ENCODE measurements at regions not wholly inside any gene's neighbourhood (a gene's known extent, or its start where the extent isn't known, plus 50 kb on each side); places are given as distances from the start of the nearest gene placed in this dataset.

- DNase-seq: no peak
Measured at GRCh38 chr4:149026696-149027095, 584.5 kb upstream of the NR3C2 start.

- no peak for DNase-seq
Measured at GRCh38 chr4:149017002-149017734, 575.0 kb upstream of the NR3C2 start.

DNA sequence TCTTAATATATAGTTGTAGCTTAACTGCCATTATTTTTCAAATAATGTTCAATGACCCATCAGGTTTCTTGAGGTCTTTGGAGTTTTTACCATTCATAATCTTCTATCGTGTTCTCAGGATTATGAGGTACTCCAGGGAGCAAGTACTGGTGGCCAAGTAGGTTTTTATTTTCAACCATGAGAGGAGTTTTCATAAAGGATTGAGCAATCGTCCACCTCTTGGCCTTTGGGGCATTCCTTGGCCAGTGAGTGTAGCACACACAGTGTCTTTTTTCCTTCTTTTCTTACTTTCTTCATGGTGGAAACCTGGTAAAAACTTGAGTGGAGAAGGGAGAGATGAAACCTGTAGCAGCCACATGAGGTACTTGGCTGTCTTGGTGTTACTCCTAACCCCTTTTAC is 567.0 kb upstream of the NR3C2 start:
- DNase-seq: no peak

DNA sequence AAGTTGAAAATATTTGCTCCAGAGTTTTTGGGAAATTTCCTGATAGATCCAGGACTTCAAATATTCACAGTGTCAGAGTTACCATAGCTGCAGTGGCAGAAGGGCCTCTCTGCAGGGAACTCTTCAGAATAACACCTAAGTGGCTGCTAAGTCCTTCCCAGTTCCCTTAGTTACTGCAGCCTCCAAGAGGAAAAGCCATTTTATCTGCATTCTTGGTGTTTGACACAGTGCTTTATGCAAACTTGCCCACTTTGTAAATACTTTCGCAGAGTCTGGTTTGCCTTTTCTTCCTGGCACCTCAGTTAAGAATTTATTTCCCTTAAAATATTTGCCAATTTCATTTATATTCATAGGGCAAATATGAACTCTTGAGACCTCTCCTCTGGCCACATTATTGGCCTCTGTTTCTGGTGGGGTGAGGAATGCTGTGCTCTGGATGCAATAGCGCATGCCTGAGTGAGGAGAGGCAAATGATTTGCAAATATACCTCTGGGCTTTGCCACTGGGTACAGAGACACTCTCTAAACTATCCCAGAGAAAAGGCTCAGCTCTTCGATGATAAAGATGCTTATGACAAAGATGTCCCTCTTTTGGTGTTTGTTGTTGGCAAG is 566.3 kb upstream of the NR3C2 start:
- no peak for DNase-seq

DNA sequence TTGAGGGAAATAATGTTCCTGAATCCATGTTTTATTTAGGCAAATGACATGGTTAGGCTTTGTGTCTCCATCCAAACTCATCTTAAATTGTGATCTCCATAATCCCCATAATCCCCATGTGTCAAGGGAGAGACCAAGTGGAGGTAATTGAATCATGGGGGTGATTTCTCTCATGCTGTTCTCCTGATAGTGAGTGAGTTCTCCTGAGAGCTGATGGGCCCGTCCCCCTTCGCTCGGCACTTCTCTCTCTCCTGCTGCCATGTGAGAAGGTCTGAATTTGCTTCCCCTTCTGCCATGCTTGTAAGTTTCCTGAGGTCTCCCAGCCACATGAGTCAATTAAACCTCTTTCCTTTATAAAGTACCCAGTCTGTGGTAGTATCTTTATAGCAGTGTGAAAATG is 563.0 kb upstream of the NR3C2 start:
- DNase-seq: no peak

- no peak for DNase-seq
Measured at GRCh38 chr4:148999924-149000323, 557.7 kb upstream of the NR3C2 start.

DNA sequence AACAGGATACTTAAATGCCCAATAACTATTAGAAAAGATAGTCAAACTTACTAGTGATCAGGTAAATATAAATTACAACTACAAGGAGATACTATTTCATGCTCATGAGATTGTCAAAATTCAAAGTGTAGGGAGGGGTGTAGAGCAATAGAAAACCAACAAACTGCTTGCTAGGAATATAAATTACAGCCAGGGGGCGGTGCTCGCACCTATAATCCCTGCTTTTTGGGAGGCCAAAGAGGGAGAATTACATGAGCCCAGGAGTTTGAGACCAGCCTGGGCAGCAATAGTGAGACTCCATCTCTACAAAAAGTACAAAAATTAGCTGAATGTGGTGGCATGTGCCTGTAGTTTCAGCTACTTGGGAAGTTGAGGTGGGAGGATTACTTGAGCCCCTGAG is 556.5 kb upstream of the NR3C2 start:
- DNase-seq: no peak

- DNase-seq: no peak
Measured at GRCh38 chr4:148986951-148987350, 544.7 kb upstream of the NR3C2 start.

- DNase-seq: no peak
Measured at GRCh38 chr4:148984951-148985350, 542.7 kb upstream of the NR3C2 start.

DNA sequence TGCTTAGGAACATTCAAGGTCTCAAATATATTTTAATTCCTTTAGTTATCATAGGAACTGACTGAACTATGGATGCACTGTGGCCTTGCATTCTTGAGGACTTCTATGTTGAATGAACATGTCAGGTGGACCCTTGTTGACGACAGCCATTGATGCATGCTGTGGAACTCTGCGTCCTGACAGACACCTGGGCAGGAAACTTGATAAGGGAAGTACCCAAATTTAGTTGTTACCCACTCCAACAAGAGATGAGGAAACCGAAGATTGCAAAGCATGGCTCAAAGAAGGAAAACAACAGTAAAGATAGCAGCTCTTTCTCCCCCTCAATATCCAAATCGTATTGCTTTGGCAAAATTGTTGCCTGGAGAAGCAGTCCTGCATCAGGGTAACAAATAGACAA is 540.0 kb upstream of the NR3C2 start:
- no peak for DNase-seq

DNA sequence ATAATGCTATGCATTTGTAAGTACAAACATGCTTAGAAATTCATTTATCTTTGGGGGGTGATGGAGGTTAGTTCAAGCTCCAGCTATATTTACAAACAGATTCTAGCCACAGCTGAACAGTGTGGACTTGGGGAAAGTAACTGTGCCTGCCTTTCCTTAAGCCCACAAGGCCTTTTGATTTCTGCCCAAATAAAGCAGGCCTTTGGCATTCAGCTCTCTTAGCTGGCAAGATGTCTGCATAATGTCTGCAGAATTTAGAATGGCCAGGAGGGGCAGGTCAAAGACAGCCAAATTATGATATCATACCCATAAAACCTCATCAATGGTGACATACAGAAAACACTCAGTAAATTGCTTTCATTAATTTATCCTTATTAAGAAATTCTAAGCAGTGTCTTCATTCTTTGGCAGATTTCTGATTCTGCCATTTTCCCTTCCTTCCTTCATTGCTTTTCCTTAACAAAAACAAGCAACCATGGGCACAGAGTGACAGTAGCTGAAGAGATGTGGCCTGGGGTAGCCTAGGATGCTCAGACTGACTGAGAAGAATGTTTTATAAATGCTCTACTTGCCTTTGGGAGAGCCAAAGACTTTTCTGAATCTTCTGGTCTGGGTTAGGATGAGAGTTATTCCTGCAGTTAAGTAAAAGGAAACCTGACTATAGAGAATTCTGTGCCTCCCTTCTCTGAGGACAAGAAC is 538.7 kb upstream of the NR3C2 start:
- no peak for DNase-seq

- DNase-seq: no peak
Measured at GRCh38 chr4:148978301-148978700, 536.1 kb upstream of the NR3C2 start.

DNA sequence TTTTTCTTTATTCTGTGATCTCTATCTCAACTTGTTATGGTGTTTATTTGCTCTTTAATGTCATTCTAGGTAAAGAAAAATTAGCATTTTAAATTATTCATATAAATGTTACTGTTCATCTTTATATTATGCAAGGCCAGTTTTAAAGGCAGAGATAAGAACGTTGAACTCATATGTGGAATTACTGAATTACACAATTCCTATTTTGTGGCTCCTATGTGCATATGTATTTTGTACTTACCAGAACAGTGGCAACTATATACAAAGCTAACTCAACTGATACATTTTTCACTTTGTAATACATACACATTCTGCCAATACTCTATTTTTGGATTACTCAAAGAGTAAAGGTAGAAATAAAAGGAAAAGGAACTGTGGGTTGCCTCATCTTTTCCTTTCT is 533.2 kb upstream of the NR3C2 start:
- no peak for DNase-seq

DNA sequence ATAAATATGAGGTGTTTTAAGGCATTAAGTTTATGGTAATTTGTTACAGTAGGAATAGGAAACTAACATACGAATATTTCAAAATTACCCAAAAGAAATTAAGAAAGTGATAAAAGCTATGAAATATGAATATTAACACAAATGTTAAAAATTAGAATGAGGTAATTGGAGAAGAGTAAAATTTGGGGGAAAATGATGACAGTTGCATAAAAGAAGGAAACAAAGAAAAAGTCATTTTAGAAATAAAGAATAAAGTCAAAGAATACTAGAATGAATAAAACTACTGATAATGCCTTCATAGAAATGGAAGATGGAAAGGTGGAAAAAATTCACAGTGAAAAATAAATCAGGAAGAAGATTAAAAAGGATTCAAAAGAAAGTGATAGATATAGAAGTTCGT is 522.9 kb upstream of the NR3C2 start:
- no peak for DNase-seq

- DNase-seq: no peak
Measured at GRCh38 chr4:148964456-148964855, 522.2 kb upstream of the NR3C2 start.

DNA sequence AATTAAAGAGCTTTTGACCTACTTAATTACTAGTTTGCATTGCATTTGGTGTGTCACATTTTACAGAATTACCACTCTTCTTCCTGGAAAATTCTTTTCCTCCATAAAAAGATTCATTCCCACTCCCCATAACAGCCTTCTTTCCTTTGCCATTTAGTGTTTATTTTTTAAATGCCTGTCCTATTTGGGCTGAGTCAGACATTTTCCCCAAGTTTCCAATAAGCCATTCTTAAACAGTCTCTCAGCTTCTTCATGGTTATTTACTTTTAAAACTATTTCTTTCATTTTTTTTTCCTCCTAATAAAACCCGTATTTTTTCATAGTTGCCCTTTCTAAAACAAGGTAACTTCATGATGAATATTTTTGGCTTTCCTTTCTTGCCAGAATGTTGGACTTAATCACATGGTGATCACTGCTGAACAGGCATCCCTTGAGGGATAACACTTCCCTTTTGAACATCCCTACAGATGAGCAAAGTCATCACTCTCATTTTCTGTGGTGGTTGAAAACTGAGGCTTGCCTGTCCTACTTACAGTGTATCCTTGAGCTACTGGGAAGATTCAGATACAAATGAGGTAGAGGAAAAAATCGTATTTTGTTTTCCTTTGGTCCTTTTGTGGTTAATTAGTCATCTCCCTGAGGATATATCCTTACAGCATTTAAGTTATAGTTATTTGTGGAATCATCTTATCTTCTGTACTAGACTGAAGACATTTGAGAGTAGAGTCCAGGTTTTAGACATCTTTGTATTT is 520.5 kb upstream of the NR3C2 start:
- DNase-seq: no peak

GRCh38 chr4:148961526-148961925 is 519.3 kb upstream of the NR3C2 start:
- no peak for DNase-seq

DNA sequence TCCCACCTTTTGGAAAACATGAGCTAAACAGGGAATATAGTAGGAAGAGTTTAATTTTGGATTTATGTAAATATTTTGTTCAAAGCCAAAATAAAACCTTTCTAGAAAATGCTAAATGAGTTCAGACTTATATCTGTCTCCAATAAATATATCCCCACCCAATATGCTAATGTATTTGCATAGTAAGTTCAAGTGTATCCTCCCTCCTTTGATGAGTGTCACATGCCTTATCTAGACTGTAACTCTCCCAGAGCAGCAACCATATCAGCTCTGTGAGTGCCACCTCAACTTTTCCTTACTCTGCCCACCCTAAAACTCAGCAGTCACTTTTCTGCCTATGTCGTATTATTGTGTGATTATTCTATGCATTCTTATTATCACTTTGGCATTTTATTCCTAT is 516.1 kb upstream of the NR3C2 start:
- no peak for DNase-seq

- no peak for DNase-seq
Measured at GRCh38 chr4:148955564-148956297, 513.5 kb upstream of the NR3C2 start.

DNA sequence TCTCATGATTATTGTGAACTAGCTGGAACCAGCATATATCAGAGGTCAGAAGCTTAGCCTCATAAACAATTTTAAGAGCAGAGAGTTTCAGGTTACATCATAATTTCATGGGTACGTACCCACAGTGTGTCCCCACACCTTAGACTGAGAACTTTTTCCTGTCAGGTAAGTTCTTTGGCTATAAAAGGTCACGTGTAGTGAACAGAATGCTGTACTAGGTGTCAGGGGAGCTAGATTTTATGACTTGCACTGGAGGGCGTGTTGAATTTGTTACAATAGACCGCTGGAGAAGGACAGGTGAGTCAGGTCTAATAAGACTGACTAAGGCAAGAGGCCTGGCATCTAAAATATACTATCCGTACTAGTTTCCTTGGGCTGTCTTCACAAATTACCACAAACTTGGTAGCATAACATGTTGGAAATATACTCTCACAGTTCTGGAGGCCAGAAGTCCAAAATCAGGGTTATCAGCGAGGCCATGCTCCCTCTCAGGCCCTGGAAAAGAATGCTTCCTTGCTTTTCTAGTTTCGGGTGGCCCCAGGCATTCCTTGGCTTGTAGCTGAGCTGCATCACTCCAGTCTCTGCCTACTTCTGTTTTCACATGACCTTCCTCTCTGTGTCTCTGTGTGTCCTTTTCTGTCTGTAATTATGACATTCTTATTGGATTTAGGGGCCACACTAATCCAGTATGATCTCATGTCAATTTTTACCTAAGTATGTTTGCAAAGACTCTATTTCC is 512.0 kb upstream of the NR3C2 start:
- DNase-seq: no peak

DNA sequence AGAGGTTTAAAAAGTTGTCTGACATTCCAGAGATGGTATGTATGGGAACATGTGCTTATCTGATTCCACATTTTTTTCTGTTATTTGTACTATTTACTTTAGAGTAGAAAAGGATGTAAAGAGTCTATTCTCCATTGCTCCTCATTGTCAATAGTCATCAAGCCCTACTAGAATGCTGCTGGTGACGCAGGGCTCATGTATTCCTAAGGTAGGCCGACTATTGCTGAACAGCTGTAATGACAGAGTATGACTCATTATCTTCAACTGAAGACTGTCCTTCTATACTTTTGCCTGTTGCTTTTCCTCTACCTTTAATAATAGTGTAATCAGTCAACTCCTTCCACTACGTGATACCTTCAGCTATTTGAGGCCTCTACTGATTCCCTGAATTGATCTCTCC is 509.1 kb upstream of the NR3C2 start:
- no peak for DNase-seq

DNA sequence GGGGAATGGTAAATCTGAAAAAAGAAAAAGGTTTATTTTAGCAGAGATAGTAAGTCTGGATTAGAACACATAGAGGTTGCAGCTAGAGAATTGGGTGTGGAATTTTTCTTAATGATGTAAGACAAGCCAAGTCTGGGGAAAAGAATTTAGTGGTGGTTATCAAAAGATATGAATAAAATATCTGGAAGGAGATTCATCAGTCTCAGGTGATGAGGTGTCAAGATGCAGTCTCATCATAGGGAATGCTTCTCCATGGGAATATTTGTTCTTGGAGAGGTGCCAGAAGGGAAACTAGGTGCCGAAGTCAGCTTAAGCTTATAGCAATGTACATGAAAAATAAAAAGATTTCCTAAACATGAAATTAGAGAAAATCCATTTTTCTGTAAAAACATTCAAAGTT is 504.1 kb upstream of the NR3C2 start:
- no peak for DNase-seq
